Fibroblast of the aortic adventitia (primary cell): ENCODE measurements at regions not wholly inside any gene's neighbourhood (a gene's known extent, or its start where the extent isn't known, plus 50 kb on each side); places are given as distances from the start of the nearest gene placed in this dataset.
A peak's percentile ranks its signal among the peaks of the same experiment; 100 is the strongest.

ENCODE experiments used
- DNase-seq: peaks from one replicate; pipeline ENCODE4 v3.0.0-alpha.2; 2010; ENCODE audit warnings: low read depth
- H3K4me3 ChIP-seq: 2 replicates; pipeline ENCODE4 v1.5.1; 2011; ENCODE audit warnings: low read depth, mild to moderate bottlenecking, control low read depth, low read length, moderate library complexity
- TF ChIP-seq, protein P1 (sequence below): IDR thresholded peaks from 2 replicates; pipeline ENCODE4 v1.5.1; 2011; ENCODE audit warnings: mild to moderate bottlenecking, low read length, control low read depth, inconsistent platforms; ENCODE audit not compliant: insufficient read depth

DNA sequence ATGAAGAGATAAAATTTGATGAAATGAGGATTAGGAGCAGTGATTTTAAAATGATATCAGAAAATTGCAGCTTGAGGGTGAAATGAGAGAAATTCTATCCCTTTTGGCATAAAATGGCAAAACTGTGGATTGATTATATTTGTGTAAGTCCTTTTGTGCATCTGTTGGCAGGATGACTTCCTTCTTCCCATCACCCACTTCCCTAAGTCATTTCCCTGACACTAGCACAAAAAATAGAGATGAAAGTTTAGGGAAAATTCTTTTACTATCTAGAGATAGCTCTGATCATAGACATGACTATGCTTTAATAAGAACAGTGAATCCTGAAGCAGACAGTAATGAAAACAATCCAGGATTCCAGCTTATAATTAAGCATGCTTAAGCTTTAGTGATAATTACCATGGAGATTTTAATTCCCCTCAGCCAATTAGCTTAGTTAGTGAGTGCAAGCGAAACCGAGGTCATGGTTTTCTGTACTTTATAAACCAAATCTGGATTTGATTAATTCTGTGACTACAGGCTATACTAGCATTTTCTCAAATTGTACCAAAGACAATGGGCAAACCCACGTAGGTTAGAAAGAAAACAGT lies 163.6 kb upstream of the TARS1 start:
- H3K4me3 ChIP-seq: no peak overlapping the region
- no peak for DNase-seq
- TF ChIP-seq, protein P1, sequence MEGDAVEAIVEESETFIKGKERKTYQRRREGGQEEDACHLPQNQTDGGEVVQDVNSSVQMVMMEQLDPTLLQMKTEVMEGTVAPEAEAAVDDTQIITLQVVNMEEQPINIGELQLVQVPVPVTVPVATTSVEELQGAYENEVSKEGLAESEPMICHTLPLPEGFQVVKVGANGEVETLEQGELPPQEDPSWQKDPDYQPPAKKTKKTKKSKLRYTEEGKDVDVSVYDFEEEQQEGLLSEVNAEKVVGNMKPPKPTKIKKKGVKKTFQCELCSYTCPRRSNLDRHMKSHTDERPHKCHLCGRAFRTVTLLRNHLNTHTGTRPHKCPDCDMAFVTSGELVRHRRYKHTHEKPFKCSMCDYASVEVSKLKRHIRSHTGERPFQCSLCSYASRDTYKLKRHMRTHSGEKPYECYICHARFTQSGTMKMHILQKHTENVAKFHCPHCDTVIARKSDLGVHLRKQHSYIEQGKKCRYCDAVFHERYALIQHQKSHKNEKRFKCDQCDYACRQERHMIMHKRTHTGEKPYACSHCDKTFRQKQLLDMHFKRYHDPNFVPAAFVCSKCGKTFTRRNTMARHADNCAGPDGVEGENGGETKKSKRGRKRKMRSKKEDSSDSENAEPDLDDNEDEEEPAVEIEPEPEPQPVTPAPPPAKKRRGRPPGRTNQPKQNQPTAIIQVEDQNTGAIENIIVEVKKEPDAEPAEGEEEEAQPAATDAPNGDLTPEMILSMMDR: no peak

DNA sequence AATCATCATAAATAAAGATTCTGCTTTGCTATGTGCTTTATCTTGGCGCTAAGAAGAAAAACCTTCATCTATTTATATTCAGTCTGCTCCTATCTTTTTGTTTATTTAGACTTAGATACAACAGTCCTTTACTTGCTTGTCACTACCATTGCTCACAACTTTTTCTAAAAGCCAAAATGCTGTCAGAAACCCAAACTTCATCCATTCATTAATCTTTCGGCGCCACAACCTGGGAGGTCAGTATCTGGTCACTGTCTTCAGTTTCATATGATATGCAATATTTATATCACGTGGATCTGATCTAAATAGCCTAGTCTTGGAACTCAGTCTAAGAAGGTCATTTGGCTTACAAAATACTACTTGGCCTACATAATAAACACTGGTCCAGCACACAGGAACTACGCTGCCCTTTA lies 159.3 kb upstream of the TARS1 start:
- TF ChIP-seq, protein P1: no peak
- peak; percentile 91 for DNase-seq
- no peak overlapping the region for H3K4me3 ChIP-seq

DNA sequence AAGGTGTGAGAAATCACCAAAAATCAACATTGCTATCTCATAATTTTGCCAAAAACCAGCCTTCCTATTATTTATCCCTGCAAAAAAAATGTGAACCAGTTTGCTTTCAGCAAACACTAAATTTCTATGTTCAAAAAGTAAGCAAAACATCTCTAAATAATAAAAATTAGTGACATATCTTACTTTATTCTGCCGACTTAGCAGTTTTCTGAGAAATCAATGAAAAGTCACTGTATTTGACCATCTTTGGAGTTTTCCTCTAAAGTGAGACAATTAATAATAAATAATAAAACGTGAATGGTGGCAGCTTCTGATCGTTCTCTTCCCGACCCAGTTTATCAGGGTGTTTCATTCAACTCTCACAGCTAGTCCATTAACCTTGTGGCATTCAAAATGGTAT lies 158.6 kb upstream of the TARS1 start:
- no peak for DNase-seq
- TF ChIP-seq, protein P1: no peak
- H3K4me3 ChIP-seq: no peak overlapping the region

DNA sequence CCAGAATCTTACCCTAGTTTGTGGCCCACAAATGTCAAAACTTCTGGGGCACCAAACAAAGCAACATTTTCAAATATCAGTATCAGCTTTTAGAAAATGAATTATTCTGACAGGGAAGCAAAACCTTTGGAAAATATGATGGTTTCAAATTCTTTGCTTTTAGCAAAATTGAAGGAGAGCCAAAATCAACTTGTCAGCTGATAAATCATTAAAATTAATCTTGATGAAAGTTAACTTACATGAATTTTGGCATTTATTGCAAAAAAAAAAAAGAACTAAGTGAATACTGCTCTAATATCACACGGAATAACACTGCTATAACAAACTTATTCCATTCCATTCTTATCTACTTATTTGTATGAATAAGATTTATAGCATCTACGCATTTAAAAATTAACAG lies 158.1 kb upstream of the TARS1 start:
- peak; percentile 69 for DNase-seq
- TF ChIP-seq, protein P1: no peak
- no peak overlapping the region for H3K4me3 ChIP-seq

DNA sequence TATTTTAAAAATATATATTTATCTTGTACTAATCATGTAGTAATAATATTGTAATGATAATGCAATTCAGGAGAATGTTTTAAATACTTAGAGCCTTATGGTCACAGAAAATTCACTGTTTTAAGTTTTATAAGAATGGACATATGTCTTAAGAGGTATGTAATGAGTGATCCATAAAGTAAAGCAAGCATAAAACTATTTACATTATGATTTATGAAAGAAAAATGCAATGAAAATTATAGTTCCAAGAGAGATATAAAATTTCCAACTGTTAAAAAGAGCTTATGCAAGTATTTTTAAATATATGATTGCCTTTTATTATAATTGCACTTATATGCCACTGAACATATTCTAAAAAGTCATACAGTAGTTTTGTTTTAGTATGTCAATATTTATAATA lies 157.5 kb upstream of the TARS1 start:
- TF ChIP-seq, protein P1: no peak
- DNase-seq: no peak
- H3K4me3 ChIP-seq: no peak overlapping the region

DNA sequence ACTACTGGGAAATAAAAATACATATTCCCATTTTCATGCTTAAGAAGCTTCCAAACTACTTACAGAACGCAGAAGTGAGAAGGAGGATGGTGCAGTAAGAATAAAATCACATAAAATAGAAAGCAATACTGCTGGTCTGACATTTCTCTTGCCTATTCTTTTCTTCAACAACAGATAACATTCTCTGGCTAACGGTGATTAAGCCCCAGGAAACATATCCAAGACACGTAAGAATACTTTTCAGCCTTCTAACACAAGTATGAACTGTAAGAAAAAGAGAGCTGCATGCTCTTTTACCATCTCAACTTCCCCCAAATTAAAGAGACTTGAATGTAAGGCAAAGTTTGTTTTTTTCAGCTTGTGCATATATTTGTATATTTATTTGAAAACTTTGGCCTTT lies 156.1 kb upstream of the TARS1 start:
- TF ChIP-seq, protein P1: no peak
- DNase-seq: peak; percentile 82
- no peak overlapping the region for H3K4me3 ChIP-seq

DNA sequence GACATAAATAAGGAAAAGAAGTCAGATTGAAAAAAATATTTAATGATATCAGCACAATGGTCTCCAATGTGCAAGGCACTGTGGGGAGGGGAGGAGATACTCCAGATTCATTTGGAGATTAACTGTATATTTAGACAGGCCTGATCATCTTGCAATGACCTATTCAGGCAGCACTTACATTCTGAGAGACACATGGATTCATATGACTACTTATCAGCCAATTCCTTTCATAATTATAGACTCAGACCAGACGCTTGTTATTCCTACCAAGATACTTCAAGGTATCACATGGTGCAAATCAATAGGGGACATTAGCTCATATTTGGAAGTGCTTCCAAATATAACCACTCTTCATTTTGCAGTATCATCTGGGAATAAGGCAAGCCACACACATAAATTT lies 153.5 kb upstream of the TARS1 start:
- TF ChIP-seq, protein P1: no peak
- no peak overlapping the region for H3K4me3 ChIP-seq
- no peak for DNase-seq
